ENCODE measurements at regions not wholly inside any gene's neighbourhood (a gene's known extent, or its start where the extent isn't known, plus 50 kb on each side); places are given as distances from the start of the nearest gene placed in this dataset.

- Mint-ChIP-seq H3K27me3 (ENCODE audit: low read depth, poor library complexity) (no peaks in the 10 kb centered on the region), H3K4me3 (no peak overlapping the region), H3K9me3 (peaks cover 4% of the 10 kb centered on the region), H3K4me1 (peaks cover 21% of the 10 kb centered on the region), H3K36me3 (ENCODE audit: low read depth) (no peaks in the 10 kb centered on the region), H3K27ac (no peak overlapping the region)
- TF ChIP-seq, protein P1, sequence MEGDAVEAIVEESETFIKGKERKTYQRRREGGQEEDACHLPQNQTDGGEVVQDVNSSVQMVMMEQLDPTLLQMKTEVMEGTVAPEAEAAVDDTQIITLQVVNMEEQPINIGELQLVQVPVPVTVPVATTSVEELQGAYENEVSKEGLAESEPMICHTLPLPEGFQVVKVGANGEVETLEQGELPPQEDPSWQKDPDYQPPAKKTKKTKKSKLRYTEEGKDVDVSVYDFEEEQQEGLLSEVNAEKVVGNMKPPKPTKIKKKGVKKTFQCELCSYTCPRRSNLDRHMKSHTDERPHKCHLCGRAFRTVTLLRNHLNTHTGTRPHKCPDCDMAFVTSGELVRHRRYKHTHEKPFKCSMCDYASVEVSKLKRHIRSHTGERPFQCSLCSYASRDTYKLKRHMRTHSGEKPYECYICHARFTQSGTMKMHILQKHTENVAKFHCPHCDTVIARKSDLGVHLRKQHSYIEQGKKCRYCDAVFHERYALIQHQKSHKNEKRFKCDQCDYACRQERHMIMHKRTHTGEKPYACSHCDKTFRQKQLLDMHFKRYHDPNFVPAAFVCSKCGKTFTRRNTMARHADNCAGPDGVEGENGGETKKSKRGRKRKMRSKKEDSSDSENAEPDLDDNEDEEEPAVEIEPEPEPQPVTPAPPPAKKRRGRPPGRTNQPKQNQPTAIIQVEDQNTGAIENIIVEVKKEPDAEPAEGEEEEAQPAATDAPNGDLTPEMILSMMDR (IDR thresholded peaks at IDR 0.05) = no peak
- no peak for DNase-seq
Observed at GRCh38 chr5:179416114-179416822, 71.0 kb upstream of the ADAMTS2 start.

- Mint-ChIP-seq H3K27ac (no peak overlapping the region), H3K9me3 (peaks cover 4% of the 10 kb centered on the region), H3K27me3 (ENCODE audit: low read depth, poor library complexity) (no peaks in the 10 kb centered on the region), H3K4me1 (peaks cover 21% of the 10 kb centered on the region), H3K36me3 (ENCODE audit: low read depth) (no peaks in the 10 kb centered on the region), H3K4me3 (no peak overlapping the region)
- no peak for DNase-seq
- TF ChIP-seq, protein P1 (IDR thresholded peaks at IDR 0.05) = no peak
Observed at GRCh38 chr5:179415291-179416060, 70.2 kb upstream of the ADAMTS2 start.

DNA sequence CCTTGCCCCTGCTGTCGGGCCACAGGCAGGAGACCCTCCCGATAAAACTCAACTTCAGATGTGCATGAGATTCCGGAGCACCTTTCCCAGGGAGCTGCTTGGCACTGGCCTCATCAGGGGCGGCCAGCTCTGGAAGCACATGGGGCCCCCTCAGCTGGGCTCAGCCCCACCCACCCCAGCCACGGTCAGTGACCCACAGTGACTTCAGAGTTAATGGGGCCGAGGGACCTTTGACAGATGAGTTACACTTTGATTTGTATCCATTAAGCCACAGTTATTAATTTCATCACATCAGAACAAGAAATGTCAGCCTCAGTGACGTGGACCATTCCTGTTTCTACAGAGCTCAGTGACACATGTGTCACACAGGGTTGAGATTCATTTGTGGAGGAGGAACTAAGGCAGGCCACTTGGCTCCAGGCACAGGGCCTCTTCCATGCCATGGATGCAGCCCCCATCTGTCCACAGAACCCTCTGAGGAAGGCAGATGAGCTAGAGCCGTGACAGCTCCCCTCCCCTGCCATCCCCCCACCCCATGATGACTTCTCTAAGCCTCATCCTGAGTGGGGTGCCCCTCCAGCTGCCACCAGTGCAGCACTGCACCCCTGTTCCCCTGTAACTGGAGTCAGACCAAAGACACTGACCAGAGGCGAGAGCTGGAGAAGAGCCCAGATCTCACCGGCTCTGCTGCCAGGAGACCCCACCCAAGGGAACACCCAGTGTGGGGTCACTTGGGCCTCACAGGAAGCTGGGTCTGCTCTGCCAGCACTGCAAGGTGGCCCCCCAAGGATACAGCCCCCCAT is 69.4 kb upstream of the ADAMTS2 start:
- Mint-ChIP-seq H3K9me3 (peaks cover 4% of the 10 kb centered on the region), H3K36me3 (ENCODE audit: low read depth) (no peaks in the 10 kb centered on the region), H3K27me3 (ENCODE audit: low read depth, poor library complexity) (peaks cover 4% of the 10 kb centered on the region), H3K4me1 (peaks cover 25% of the 10 kb centered on the region), H3K4me3 (no peak overlapping the region), H3K27ac (no peak overlapping the region)
- TF ChIP-seq, protein P1 (IDR thresholded peaks at IDR 0.05) = no peak
- DNase-seq = no peak

- Mint-ChIP-seq H3K4me1 (peaks cover 32% of the 10 kb centered on the region), H3K36me3 (ENCODE audit: low read depth) (no peaks in the 10 kb centered on the region), H3K4me3 (no peak overlapping the region), H3K9me3 (peaks cover 4% of the 10 kb centered on the region), H3K27ac (no peak overlapping the region), H3K27me3 (ENCODE audit: low read depth, poor library complexity) (peaks cover 4% of the 10 kb centered on the region)
- TF ChIP-seq, protein P1 (IDR thresholded peaks at IDR 0.05) = no peak
- DNase-seq = no peak
Observed at GRCh38 chr5:179413711-179414458, 68.6 kb upstream of the ADAMTS2 start.

- DNase-seq = no peak
- Mint-ChIP-seq H3K27ac (no peak overlapping the region), H3K36me3 (ENCODE audit: low read depth) (no peaks in the 10 kb centered on the region), H3K4me1 (peaks cover 39% of the 10 kb centered on the region), H3K27me3 (ENCODE audit: low read depth, poor library complexity) (peaks cover 4% of the 10 kb centered on the region), H3K9me3 (peaks cover 4% of the 10 kb centered on the region), H3K4me3 (no peak overlapping the region)
- TF ChIP-seq, protein P1 (IDR thresholded peaks at IDR 0.05) = no peak
Observed at GRCh38 chr5:179413086-179413690, 67.9 kb upstream of the ADAMTS2 start.
